ENCODE measurements at regions not wholly inside any gene's neighbourhood (a gene's known extent, or its start where the extent isn't known, plus 50 kb on each side); places are given as distances from the start of the nearest gene placed in this dataset.

- TF ChIP-seq CTCF (IDR thresholded peaks at IDR 0.05; ENCODE audit: low read depth, low read length): no peak
- no peak overlapping the region for H3K4me3 ChIP-seq (replicated peaks in 1 of 2; ENCODE audit: low read depth in 2 of 2, low read length in 2 of 2)
- DNase-seq (ENCODE audit: low read depth in 2 of 2): no peak
Measured at GRCh38 chr16:26708428-26708827, 358.3 kb upstream of the C16orf82 start.

GRCh38 chr16:26709175-26709574 is 357.6 kb upstream of the C16orf82 start:
- no peak overlapping the region for H3K4me3 ChIP-seq (replicated peaks in 1 of 2; ENCODE audit: low read depth in 2 of 2, low read length in 2 of 2)
- no peak for DNase-seq (ENCODE audit: low read depth in 2 of 2)
- no peak for TF ChIP-seq CTCF (IDR thresholded peaks at IDR 0.05; ENCODE audit: low read depth, low read length)

GRCh38 chr16:26709754-26710153 is 357.0 kb upstream of the C16orf82 start:
- no peak for TF ChIP-seq CTCF (IDR thresholded peaks at IDR 0.05; ENCODE audit: low read depth, low read length)
- DNase-seq (ENCODE audit: low read depth in 2 of 2): no peak

GRCh38 chr16:26710450-26710849 is 356.3 kb upstream of the C16orf82 start:
- H3K4me3 ChIP-seq (replicated peaks in 1 of 2; ENCODE audit: low read depth in 2 of 2, low read length in 2 of 2): no peak overlapping the region
- no peak for DNase-seq (ENCODE audit: low read depth in 2 of 2)
- no peak for TF ChIP-seq CTCF (IDR thresholded peaks at IDR 0.05; ENCODE audit: low read depth, low read length)

More at GRCh38 chr16:26709754-26710153, 357.0 kb upstream of the C16orf82 start:
- H3K4me3 ChIP-seq (replicated peaks in 1 of 2; ENCODE audit: low read depth in 2 of 2, low read length in 2 of 2): no peak overlapping the region

- TF ChIP-seq CTCF (IDR thresholded peaks at IDR 0.05; ENCODE audit: low read depth, low read length): no peak
- H3K4me3 ChIP-seq (replicated peaks in 1 of 2; ENCODE audit: low read depth in 2 of 2, low read length in 2 of 2): no peak overlapping the region
- no peak for DNase-seq (ENCODE audit: low read depth in 2 of 2)
Measured at GRCh38 chr16:26712876-26713275, 353.9 kb upstream of the C16orf82 start.

GRCh38 chr16:26715969-26716368 is 350.8 kb upstream of the C16orf82 start:
- no peak for DNase-seq (ENCODE audit: low read depth in 2 of 2)
- no peak for TF ChIP-seq CTCF (IDR thresholded peaks at IDR 0.05; ENCODE audit: low read depth, low read length)
- no peak overlapping the region for H3K4me3 ChIP-seq (replicated peaks in 1 of 2; ENCODE audit: low read depth in 2 of 2, low read length in 2 of 2)

GRCh38 chr16:26717826-26718225 is 348.9 kb upstream of the C16orf82 start:
- no peak overlapping the region for H3K4me3 ChIP-seq (replicated peaks in 1 of 2; ENCODE audit: low read depth in 2 of 2, low read length in 2 of 2)
- no peak for TF ChIP-seq CTCF (IDR thresholded peaks at IDR 0.05; ENCODE audit: low read depth, low read length)
- DNase-seq (ENCODE audit: low read depth in 2 of 2): no peak

All from cardiac fibroblast (primary cell).